ENCODE measurements at regions not wholly inside any gene's neighbourhood (a gene's known extent, or its start where the extent isn't known, plus 50 kb on each side); places are given as distances from the start of the nearest gene placed in this dataset.

GRCh38 chr20:6708010-6708409, 59.5 kb upstream of the BMP2 start:
- no peak overlapping the region for H3K4me2 ChIP-seq
- ChIA-PET POLR2A (no interaction called here), CTCF (no interaction called here)
- 0 out of 4 replicates have a peak, but pooled peaks cover 0 to 5% of the 10 kb centered on the region in 2 experiments for H3K4me1 ChIP-seq (ENCODE audit: control insufficient read depth in 1 of 2, insufficient read depth in 2 of 2, low read depth in 1 of 2, low read length in 1 of 2)
- H3K9me3 ChIP-seq: no peaks in the 10 kb centered on the region
- WGBS (ENCODE audit: low lambda C conversion rate): no CpG with 5 or more reads among the region's 1 CpG
- H3K36me3 ChIP-seq (replicated peaks in 1 of 2; ENCODE audit: control insufficient read depth in 1 of 2, insufficient read depth in 2 of 2, low read length in 1 of 2): no peaks in the 10 kb centered on the region
- H3K4me3 ChIP-seq (ENCODE audit: low read depth in 2 of 2, low read length in 1 of 2): no peak overlapping the region
- DNase-seq: no peak
- H3K9ac ChIP-seq: no peak overlapping the region
- peaks cover 6% of the 10 kb centered on the region for H3F3A ChIP-seq (replicated peaks; ENCODE audit: insufficient read depth)
- no peak overlapping the region for H3K27ac ChIP-seq (ENCODE audit: low read depth in 2 of 2, low read length in 1 of 2)
- H4K20me1 ChIP-seq (ENCODE audit: insufficient read depth): no peaks in the 10 kb centered on the region
- peak overlapping the region; percentile 50; the same call in 1 of the 2 replicates for H2AFZ ChIP-seq (ENCODE audit: low read depth)
- no peak for TF ChIP-seq CTCF (IDR thresholded peaks at IDR 0.05)
- no peak for TF ChIP-seq GABPA (IDR thresholded peaks at IDR 0.05; ENCODE audit: low read depth)
- no peak for TF ChIP-seq GATA2 (CRISPR knock-in tag; IDR thresholded peaks at IDR 0.05)
- TF ChIP-seq YY1 (IDR thresholded peaks at IDR 0.05; ENCODE audit: low read depth): no peak
- TF ChIP-seq TEAD4 (IDR thresholded peaks at IDR 0.05; ENCODE audit: borderline replicate concordance, insufficient read depth): no peak
- no peak for TF ChIP-seq JUND (IDR thresholded peaks at IDR 0.05)
- no peak for TF ChIP-seq PBX3 (IDR thresholded peaks at IDR 0.05)
- no peak for TF ChIP-seq TAF1 (IDR thresholded peaks at IDR 0.05; ENCODE audit: borderline replicate concordance, low read depth, low read length)
- no peak for TF ChIP-seq USF2 (IDR thresholded peaks at IDR 0.05; ENCODE audit: borderline replicate concordance, low read depth, low read length)
- H3K79me2 ChIP-seq (ENCODE audit: insufficient read depth): no peaks in the 10 kb centered on the region
- H3K27me3 ChIP-seq (ENCODE audit: insufficient read depth): no peaks in the 10 kb centered on the region
- no peaks in the 10 kb centered on the region for H3K9me2 ChIP-seq

DNA sequence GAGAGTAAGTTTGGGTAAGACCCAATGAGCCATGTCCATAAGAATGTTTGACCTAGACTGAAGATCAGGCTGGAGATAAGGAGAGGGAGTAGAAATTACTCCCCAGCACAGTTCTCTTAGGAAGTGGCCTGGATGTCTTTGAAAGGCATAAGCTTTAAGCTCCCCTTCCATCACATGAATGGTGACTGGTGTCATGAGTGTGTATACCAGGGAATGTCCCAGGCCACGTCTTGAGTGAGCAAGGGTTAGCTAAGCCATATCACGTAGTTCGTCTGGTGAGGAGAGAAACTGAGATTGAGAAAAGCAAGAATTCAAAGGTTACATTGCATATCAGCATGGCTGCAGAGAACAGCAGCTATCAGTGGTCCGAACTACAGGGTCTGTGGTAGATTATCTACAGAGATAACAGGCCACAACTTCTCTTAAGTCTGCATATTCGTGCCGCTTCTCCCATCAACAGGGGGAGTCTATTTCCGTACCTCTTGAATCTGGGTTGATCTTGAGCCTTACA, 60.1 kb upstream of the BMP2 start:
- Histone ChIP-seq H3K27ac (ENCODE audit: low read depth in 2 of 2, low read length in 1 of 2) (no peak overlapping the region), H3F3A (replicated peaks; ENCODE audit: insufficient read depth) (peaks cover 6% of the 10 kb centered on the region), H3K4me3 (ENCODE audit: low read depth in 2 of 2, low read length in 1 of 2) (no peak overlapping the region), H3K27me3 (ENCODE audit: insufficient read depth) (no peaks in the 10 kb centered on the region), H3K9ac (no peak overlapping the region), H3K4me2 (no peak overlapping the region), H3K79me2 (ENCODE audit: insufficient read depth) (no peaks in the 10 kb centered on the region), H4K20me1 (ENCODE audit: insufficient read depth) (no peaks in the 10 kb centered on the region), H3K4me1 (ENCODE audit: control insufficient read depth in 1 of 2, insufficient read depth in 2 of 2, low read depth in 1 of 2, low read length in 1 of 2) (0 out of 4 replicates have a peak, but pooled peaks cover 0 to 5% of the 10 kb centered on the region in 2 experiments), H2AFZ (ENCODE audit: low read depth) (no peak overlapping the region), H3K9me2 (no peaks in the 10 kb centered on the region), H3K9me3 (no peaks in the 10 kb centered on the region), H3K36me3 (replicated peaks in 1 of 2; ENCODE audit: control insufficient read depth in 1 of 2, insufficient read depth in 2 of 2, low read length in 1 of 2) (no peaks in the 10 kb centered on the region)
- ChIA-PET CTCF (no interaction called here), POLR2A (no interaction called here)
- TF ChIP-seq SMC3 (IDR thresholded peaks at IDR 0.05; ENCODE audit: low read depth, low read length) (no peak), GATA2 (CRISPR knock-in tag; IDR thresholded peaks at IDR 0.05) (no peak), RXRA (IDR thresholded peaks at IDR 0.05; ENCODE audit: borderline replicate concordance, low read depth) (no peak), PBX3 (IDR thresholded peaks at IDR 0.05) (no peak), CHD2 (IDR thresholded peaks at IDR 0.05; ENCODE audit: low read length, partially characterized antibody) (no peak), MXI1 (IDR thresholded peaks at IDR 0.05; ENCODE audit: low read depth, low read length) (no peak), POLR2AphosphoS5 (IDR thresholded peaks at IDR 0.05; ENCODE audit: low read depth, low read length) (no peak), RFX5 (IDR thresholded peaks at IDR 0.05; ENCODE audit: low read length) (no peak), RAD21 (IDR thresholded peaks at IDR 0.05; ENCODE audit: low read length) (no peak), YY1 (IDR thresholded peaks at IDR 0.05; ENCODE audit: low read depth) (no peak), EZH2phosphoT487 (IDR thresholded peaks at IDR 0.05; ENCODE audit: borderline replicate concordance, low read depth) (no peak), TEAD4 (IDR thresholded peaks at IDR 0.05; ENCODE audit: borderline replicate concordance, insufficient read depth) (no peak)
- DNase-seq: no peak
- WGBS (ENCODE audit: low lambda C conversion rate): 14% methylated on average over 7 of the region's 7 CpGs

All from SK-N-SH (cell line).